HT1080 (cell line): ENCODE measurements at regions not wholly inside any gene's neighbourhood (a gene's known extent, or its start where the extent isn't known, plus 50 kb on each side); places are given as distances from the start of the nearest gene placed in this dataset.

Source experiments
- DNase-seq: peaks from one replicate; pipeline ENCODE4 v3.0.0-alpha.2; 2015; ENCODE audit warnings: low read depth

- no peak for DNase-seq
Measured at GRCh38 chr1:62917314-62917713, 133.4 kb downstream of the ATG4C start.

GRCh38 chr1:62917805-62918204 is 133.9 kb downstream of the ATG4C start:
- DNase-seq: no peak

- no peak for DNase-seq
Measured at GRCh38 chr1:62918700-62919099, 134.8 kb downstream of the ATG4C start.

- no peak for DNase-seq
Measured at GRCh38 chr1:62922006-62922405, 138.1 kb downstream of the ATG4C start.

- no peak for DNase-seq
Measured at GRCh38 chr1:62924983-62925790, 141.3 kb downstream of the ATG4C start.

GRCh38 chr1:62926681-62927252 is 142.8 kb downstream of the ATG4C start:
- DNase-seq: no peak

- no peak for DNase-seq
Measured at GRCh38 chr1:62928885-62929284, 145.0 kb downstream of the ATG4C start.

GRCh38 chr1:62937634-62938296 is 153.8 kb downstream of the ATG4C start:
- DNase-seq: no peak

- no peak for DNase-seq
Measured at GRCh38 chr1:62941780-62942179, 157.8 kb downstream of the ATG4C start.

GRCh38 chr1:62946511-62946910 is 162.6 kb downstream of the ATG4C start:
- DNase-seq: no peak

- no peak for DNase-seq
Measured at GRCh38 chr1:62951428-62951827, 167.5 kb downstream of the ATG4C start.

GRCh38 chr1:62952596-62952995 is 168.7 kb downstream of the ATG4C start:
- DNase-seq: no peak

GRCh38 chr1:62953633-62954032 is 169.7 kb downstream of the ATG4C start:
- DNase-seq: no peak

- no peak for DNase-seq
Measured at GRCh38 chr1:62954758-62955157, 170.8 kb downstream of the ATG4C start.

- DNase-seq: no peak
Measured at GRCh38 chr1:62955666-62956065, 171.7 kb downstream of the ATG4C start.

GRCh38 chr1:62962014-62962812 is 178.3 kb downstream of the ATG4C start:
- no peak for DNase-seq

- DNase-seq: peak; percentile 38
Measured at GRCh38 chr1:62962901-62963776, 179.2 kb downstream of the ATG4C start.

GRCh38 chr1:62964141-62964540 is 180.2 kb downstream of the ATG4C start:
- no peak for DNase-seq

- DNase-seq: no peak
Measured at GRCh38 chr1:62967031-62967430, 183.1 kb downstream of the ATG4C start.

GRCh38 chr1:62977366-62977765 is 193.4 kb downstream of the ATG4C start:
- DNase-seq: no peak

GRCh38 chr1:62978741-62979140 is 194.8 kb downstream of the ATG4C start:
- no peak for DNase-seq
